ENCODE measurements at regions not wholly inside any gene's neighbourhood (a gene's known extent, or its start where the extent isn't known, plus 50 kb on each side); places are given as distances from the start of the nearest gene placed in this dataset.

DNA sequence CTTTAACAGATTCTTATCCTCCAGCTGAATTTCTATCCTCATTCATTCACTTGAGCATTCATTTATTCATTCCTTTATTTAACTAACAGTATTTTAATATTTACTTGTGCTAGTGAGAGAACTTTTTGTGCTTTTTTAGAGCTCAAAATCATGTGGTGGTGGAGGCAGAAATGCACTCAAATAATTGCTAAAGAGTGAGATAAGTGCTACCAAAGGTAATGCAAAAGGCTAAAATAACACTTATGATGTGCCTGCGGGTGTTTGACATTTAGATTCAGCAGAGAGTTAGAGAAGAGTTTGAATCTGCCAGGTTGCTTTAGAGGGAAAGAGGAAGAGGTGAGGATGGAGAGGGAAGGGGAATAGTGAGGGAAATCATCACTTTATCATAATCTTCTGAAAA is 431.5 kb upstream of the EDIL3 start:
- TF ChIP-seq, protein P1, sequence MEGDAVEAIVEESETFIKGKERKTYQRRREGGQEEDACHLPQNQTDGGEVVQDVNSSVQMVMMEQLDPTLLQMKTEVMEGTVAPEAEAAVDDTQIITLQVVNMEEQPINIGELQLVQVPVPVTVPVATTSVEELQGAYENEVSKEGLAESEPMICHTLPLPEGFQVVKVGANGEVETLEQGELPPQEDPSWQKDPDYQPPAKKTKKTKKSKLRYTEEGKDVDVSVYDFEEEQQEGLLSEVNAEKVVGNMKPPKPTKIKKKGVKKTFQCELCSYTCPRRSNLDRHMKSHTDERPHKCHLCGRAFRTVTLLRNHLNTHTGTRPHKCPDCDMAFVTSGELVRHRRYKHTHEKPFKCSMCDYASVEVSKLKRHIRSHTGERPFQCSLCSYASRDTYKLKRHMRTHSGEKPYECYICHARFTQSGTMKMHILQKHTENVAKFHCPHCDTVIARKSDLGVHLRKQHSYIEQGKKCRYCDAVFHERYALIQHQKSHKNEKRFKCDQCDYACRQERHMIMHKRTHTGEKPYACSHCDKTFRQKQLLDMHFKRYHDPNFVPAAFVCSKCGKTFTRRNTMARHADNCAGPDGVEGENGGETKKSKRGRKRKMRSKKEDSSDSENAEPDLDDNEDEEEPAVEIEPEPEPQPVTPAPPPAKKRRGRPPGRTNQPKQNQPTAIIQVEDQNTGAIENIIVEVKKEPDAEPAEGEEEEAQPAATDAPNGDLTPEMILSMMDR (IDR thresholded peaks at IDR 0.05; ENCODE audit: insufficient read depth, low read depth, low read length): no peak
- TF ChIP-seq EZH2 (IDR thresholded peaks at IDR 0.05; ENCODE audit: insufficient read depth, low read length): no peak
